ENCODE measurements at regions not wholly inside any gene's neighbourhood (a gene's known extent, or its start where the extent isn't known, plus 50 kb on each side); places are given as distances from the start of the nearest gene placed in this dataset.

GRCh38 chr13:74986609-74987008 is 495.4 kb downstream of the TBC1D4 start:
- Histone ChIP-seq H3K4me3 (replicated peaks in 1 of 3; ENCODE audit: insufficient read depth in 1 of 3, low read depth in 2 of 3, low read length in 3 of 3) (no peak overlapping the region), H4K20me1 (ENCODE audit: insufficient read depth, low read length) (no peaks in the 10 kb centered on the region), H3K4me2 (ENCODE audit: low read depth, low read length) (no peak overlapping the region), H2AFZ (ENCODE audit: low read length) (no peak overlapping the region), H3K9me3 (ENCODE audit: low read length) (no peaks in the 10 kb centered on the region), H3K27me3 (ENCODE audit: control insufficient read depth in 1 of 2, insufficient read depth in 2 of 2, low read length in 2 of 2) (no peaks in the 10 kb centered on the region), H3K79me2 (ENCODE audit: insufficient read depth, low read length) (no peaks in the 10 kb centered on the region), H3K27ac (ENCODE audit: extremely low read length, insufficient read depth, low read length) (no peak overlapping the region), H3K36me3 (replicated peaks in 1 of 2; ENCODE audit: control insufficient read depth in 1 of 2, insufficient read depth in 2 of 2, low read length in 2 of 2) (no peaks in the 10 kb centered on the region), H3K4me1 (ENCODE audit: insufficient read depth, low read length) (no peaks in the 10 kb centered on the region), H3K9ac (ENCODE audit: insufficient read depth, low read depth, low read length) (no peak overlapping the region)
- BruUV-seq (replicated peaks): no TSS peak
- FAIRE-seq: no peak
- ChIA-PET POLR2A (no interaction called here), CTCF (ENCODE audit: low intra/inter-chr PET ratio, low total read pairs) (no interaction called here)
- no peak for TF ChIP-seq SMAD1 (CRISPR knock-in tag; IDR thresholded peaks at IDR 0.05; ENCODE audit: borderline replicate concordance, low read depth)
- no peak for TF ChIP-seq ZNF276 (CRISPR knock-in tag; IDR thresholded peaks at IDR 0.05; ENCODE audit: low read depth)
- no peak for TF ChIP-seq IKZF1 (IDR thresholded peaks at IDR 0.05)
- no peak for TF ChIP-seq MXD1 (CRISPR knock-in tag; IDR thresholded peaks at IDR 0.05)
- TF ChIP-seq ZSCAN25 (CRISPR knock-in tag; IDR thresholded peaks at IDR 0.05): no peak
- TF ChIP-seq ZNF496 (CRISPR knock-in tag; IDR thresholded peaks at IDR 0.05; ENCODE audit: insufficient replicate concordance): no peak
- TF ChIP-seq FOXO1 (CRISPR knock-in tag; IDR thresholded peaks at IDR 0.05): no peak
- TF ChIP-seq HNF4A (CRISPR knock-in tag; IDR thresholded peaks at IDR 0.05): no peak
- TF ChIP-seq KLF6 (CRISPR knock-in tag; IDR thresholded peaks at IDR 0.05): no peak
- TF ChIP-seq ZFP36 (IDR thresholded peaks at IDR 0.05; ENCODE audit: borderline replicate concordance, low read depth, low read length, partially characterized antibody): no peak
- TF ChIP-seq YEATS4 (CRISPR knock-in tag; IDR thresholded peaks at IDR 0.05; ENCODE audit: borderline replicate concordance): no peak
- no peak for TF ChIP-seq FOXP4 (CRISPR knock-in tag; IDR thresholded peaks at IDR 0.05)
- no peak for TF ChIP-seq SAFB2 (CRISPR knock-in tag; IDR thresholded peaks at IDR 0.05; ENCODE audit: borderline replicate concordance, low read depth)
- TF ChIP-seq NR2C2 (CRISPR knock-in tag; IDR thresholded peaks at IDR 0.05; ENCODE audit: borderline replicate concordance): no peak
- TF ChIP-seq SRSF1 (optimal IDR thresholded peaks at IDR 0.05; ENCODE audit: low read depth, low read length): no peak
- intact Hi-C loops (cut with micrococcal nuclease; ENCODE audit: unreplicated experiment) (no loop called here), in situ Hi-C loops (cut with HindIII; ENCODE audit: extremely low pct_ligation_motif_present, low pct_unique_long_range_greater_than_20kb) (no loop called here)
- no peak for ATAC-seq
- WGBS (ENCODE audit: low lambda C conversion rate): 6% methylated on average over 2 of the region's 2 CpGs
- DNase-seq (ENCODE audit: low spot score): no peak
